Osteoblast (primary cell): ENCODE measurements at regions not wholly inside any gene's neighbourhood (a gene's known extent, or its start where the extent isn't known, plus 50 kb on each side); places are given as distances from the start of the nearest gene placed in this dataset.

Experiments used
- DNase-seq: peaks from one replicate; pipeline ENCODE4 v3.0.0; 2011; ENCODE audit warnings: low spot score, mixed read lengths; ENCODE audit not compliant: insufficient read length; ENCODE audit errors: missing footprints
- H2AFZ ChIP-seq: 2 replicates; pipeline ENCODE4 v1.6.0; 2011; ENCODE audit warnings: mild to moderate bottlenecking, low read length
- H3K27ac ChIP-seq: 2 replicates; pipeline ENCODE4 v1.5.1; 2011; ENCODE audit warnings: mild to moderate bottlenecking, low read depth, low read length, moderate library complexity
- H3K27me3 ChIP-seq: 2 replicates; pipeline ENCODE4 v1.6.0; 2012; ENCODE audit warnings: mild to moderate bottlenecking, control low read depth, inconsistent platforms, low read length, moderate library complexity; ENCODE audit not compliant: insufficient read depth
- H3K36me3 ChIP-seq: 2 replicates; pipeline ENCODE4 v1.5.1; 2011; ENCODE audit warnings: mild to moderate bottlenecking, low read length, control low read depth, moderate library complexity; ENCODE audit not compliant: insufficient read depth
- H3K4me1 ChIP-seq: 2 replicates; pipeline ENCODE4 v1.5.1; 2011; ENCODE audit warnings: mild to moderate bottlenecking, low read length, control low read depth, moderate library complexity; ENCODE audit not compliant: insufficient read depth
- H3K4me2 ChIP-seq: 2 replicates; pipeline ENCODE4 v1.6.0; 2011; ENCODE audit warnings: mild to moderate bottlenecking, low read length; ENCODE audit not compliant: insufficient read depth
- H3K4me3 ChIP-seq: fragments of 200-600 bp; sonication (generic); 3 replicates; pipeline ENCODE4 v1.5.1; 2012; ENCODE audit warnings: mild to moderate bottlenecking, low read length, inconsistent platforms; ENCODE audit not compliant: insufficient read depth
- H3K79me2 ChIP-seq: 2 replicates; pipeline ENCODE4 v1.6.0; 2012; ENCODE audit warnings: mild to moderate bottlenecking, low read length, control low read depth, inconsistent platforms; ENCODE audit not compliant: insufficient read depth
- H3K9me3 ChIP-seq: 2 replicates; pipeline ENCODE4 v1.5.1; 2011; ENCODE audit warnings: low read depth, low read length, control low read depth
- H4K20me1 ChIP-seq: 2 replicates; pipeline ENCODE4 v1.6.0; 2012; ENCODE audit warnings: mild to moderate bottlenecking, low read length, control low read depth; ENCODE audit not compliant: insufficient read depth
- CTCF ChIP-seq: IDR thresholded peaks from 2 replicates; pipeline ENCODE4 v1.5.1; 2011; ENCODE audit warnings: mild to moderate bottlenecking, low read depth, low read length, moderate library complexity; ENCODE audit errors: extremely low read depth

DNA sequence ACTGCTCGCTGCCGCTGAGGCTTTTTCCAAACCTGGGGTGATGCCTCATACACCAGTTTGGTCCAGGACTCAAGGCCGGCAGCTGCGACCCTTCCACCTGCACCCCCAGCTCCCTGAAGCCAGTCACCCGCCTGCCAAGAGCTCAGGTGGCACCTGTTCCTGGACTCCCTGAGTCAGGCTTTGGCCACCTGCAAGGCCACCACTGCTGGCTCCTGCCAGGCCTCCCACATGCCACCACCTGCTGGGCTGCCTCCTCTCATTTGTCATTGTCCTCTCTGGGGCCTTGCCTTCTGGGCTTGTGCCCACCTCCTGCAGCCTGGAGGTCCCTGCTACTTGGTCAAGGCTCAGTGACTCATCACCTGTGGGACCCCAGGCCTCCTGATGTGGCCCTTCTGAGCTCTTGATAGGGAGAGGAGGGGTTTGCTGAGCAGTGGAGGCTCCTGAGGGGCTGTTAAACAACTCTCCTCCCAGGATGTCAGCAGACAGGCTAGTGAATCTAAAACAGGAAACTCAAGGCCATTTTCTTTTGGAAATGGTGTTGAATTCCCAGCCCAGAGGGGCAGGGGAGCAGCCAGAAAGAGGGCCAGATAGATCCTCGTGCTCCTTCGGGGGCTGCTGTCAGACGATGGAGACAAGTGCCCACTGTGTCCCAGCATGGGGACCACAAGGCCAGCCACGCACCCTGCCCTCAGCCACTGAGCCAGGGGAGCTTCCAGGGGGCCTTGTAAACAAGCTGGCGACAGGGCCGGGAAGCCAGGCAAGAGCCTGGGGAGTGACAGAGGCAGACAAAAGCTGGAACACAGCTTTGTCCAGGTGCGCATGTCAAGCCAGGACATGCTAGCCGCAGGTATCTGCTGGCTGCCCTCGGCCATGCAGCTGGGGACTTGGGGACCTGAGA, 416.8 kb downstream of the LRATD1 start:
- H3K79me2 ChIP-seq: no peaks in the 10 kb centered on the region
- no peaks in the 10 kb centered on the region for H3K9me3 ChIP-seq
- no peak for TF ChIP-seq CTCF
- no peak overlapping the region for H2AFZ ChIP-seq
- no peak overlapping the region for H3K27ac ChIP-seq
- DNase-seq: no peak
- no peak overlapping the region for H3K4me2 ChIP-seq
- no peaks in the 10 kb centered on the region for H3K4me1 ChIP-seq
- no peaks in the 10 kb centered on the region for H3K27me3 ChIP-seq
- H3K36me3 ChIP-seq: no peaks in the 10 kb centered on the region
- no peaks in the 10 kb centered on the region for H4K20me1 ChIP-seq
- H3K4me3 ChIP-seq: no peak overlapping the region

DNA sequence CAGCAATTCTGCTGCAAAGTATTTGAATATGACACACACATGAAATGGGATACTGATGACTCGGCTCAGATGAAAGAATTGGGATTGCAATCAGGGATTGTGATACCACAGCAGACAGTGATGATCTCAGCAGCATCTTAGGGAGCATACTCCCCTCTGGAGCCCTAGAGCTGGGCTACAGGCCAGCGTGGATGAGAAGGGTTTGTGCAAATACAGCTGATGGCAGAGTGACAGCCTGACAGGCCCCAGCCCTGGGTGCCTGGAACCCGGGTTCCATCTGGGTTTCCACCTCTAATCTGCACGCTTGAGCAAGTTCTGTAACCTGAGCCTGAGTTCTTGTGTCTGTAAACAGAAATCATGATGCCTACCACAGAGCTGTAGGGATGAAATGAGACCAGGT, 418.0 kb downstream of the LRATD1 start:
- H3K4me2 ChIP-seq: no peak overlapping the region
- H3K9me3 ChIP-seq: no peaks in the 10 kb centered on the region
- no peaks in the 10 kb centered on the region for H4K20me1 ChIP-seq
- no peaks in the 10 kb centered on the region for H3K4me1 ChIP-seq
- H3K36me3 ChIP-seq: no peaks in the 10 kb centered on the region
- no peaks in the 10 kb centered on the region for H3K79me2 ChIP-seq
- H3K27ac ChIP-seq: no peak overlapping the region
- DNase-seq: no peak
- TF ChIP-seq CTCF: no peak
- no peak overlapping the region for H3K4me3 ChIP-seq
- H2AFZ ChIP-seq: no peak overlapping the region
- H3K27me3 ChIP-seq: no peaks in the 10 kb centered on the region

DNA sequence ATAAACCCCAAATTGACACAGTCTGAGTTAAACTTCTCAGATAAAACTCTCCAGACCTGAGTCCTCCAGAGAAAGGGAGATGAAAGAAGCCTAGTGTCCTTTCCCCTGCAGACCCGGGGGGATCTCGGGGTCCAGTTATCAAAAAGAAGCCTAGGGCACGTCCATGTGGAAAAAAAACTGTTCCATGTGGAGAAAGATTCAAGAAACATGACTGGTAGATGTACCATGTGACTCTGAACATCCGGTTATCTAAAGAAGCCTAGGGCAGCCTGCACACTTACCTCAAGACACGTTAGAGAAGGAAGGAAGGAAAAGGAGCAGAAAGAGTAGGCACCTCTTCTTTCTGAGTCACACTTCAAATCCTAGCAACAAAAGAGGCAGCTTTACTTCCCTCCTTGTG, 421.0 kb downstream of the LRATD1 start:
- Histone ChIP-seq H3K36me3 (no peaks in the 10 kb centered on the region), H4K20me1 (no peaks in the 10 kb centered on the region), H3K4me2 (no peak overlapping the region), H3K4me1 (no peaks in the 10 kb centered on the region), H2AFZ (no peak overlapping the region), H3K79me2 (no peaks in the 10 kb centered on the region), H3K27me3 (no peaks in the 10 kb centered on the region), H3K27ac (no peak overlapping the region), H3K9me3 (no peaks in the 10 kb centered on the region), H3K4me3 (no peak overlapping the region)
- DNase-seq: no peak
- TF ChIP-seq CTCF: no peak

DNA sequence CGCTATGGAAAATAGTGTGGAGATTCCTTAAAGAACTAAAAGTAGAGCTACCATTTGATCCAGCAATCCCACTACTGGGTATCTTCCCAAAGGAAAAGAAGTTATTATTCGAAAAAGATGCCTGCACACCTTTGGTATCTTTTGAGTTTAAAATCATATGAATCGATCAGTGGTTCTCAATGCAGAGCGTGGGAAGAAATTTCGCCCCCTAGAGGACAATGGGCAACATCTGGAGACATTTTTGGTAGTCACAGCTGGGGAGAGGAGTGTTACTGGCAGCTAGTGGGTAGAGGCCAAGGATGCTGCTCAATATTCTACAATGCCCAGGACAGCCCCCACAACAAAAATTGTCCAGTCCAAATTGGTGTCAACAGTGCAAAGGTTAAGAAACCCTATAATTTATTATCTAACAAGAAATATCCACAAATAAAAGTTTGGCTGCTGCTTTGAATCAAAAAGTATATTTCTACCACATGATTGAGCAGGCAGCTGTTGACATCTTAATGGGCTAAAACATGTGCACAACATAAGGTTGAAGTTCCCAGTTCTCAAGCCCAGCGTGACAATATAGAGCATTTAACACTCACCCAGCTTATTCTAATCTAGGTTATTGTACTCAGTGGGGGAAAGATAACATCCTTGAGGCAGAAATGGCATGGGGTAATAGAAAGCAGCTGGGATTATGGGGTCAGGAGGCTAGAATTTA, 425.7 kb downstream of the LRATD1 start:
- H3K27me3 ChIP-seq: no peaks in the 10 kb centered on the region

More for the DNA sequence above, 425.7 kb downstream of the LRATD1 start:
- peak; percentile 32 for TF ChIP-seq CTCF
- H3K4me3 ChIP-seq: no peak overlapping the region
- H2AFZ ChIP-seq: no peak overlapping the region
- DNase-seq: no peak
- no peaks in the 10 kb centered on the region for H4K20me1 ChIP-seq
- no peaks in the 10 kb centered on the region for H3K9me3 ChIP-seq
- no peak overlapping the region for H3K4me2 ChIP-seq
- H3K27ac ChIP-seq: no peak overlapping the region
- H3K4me1 ChIP-seq: no peaks in the 10 kb centered on the region
- no peaks in the 10 kb centered on the region for H3K36me3 ChIP-seq
- H3K79me2 ChIP-seq: no peaks in the 10 kb centered on the region
